ENCODE measurements at regions not wholly inside any gene's neighbourhood (a gene's known extent, or its start where the extent isn't known, plus 50 kb on each side); places are given as distances from the start of the nearest gene placed in this dataset.

DNA sequence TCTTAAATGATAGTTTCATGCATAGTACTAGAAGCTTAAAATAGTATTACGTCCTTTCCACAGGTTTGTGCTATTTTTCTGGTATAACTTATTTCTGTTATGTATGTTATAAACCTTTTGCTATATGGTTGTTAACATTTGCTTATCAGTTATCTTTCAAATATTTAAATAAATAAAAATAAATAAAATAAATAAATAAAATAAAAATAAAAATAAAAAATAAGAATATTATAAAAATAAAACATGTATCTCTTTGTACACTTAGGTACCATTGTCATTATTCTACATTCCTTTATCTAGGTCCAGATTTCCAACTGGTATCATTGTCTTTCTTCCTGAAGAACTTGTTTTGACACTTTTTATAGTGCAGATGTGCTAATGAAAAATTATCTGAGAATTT, 1310.4 kb upstream of the SLC10A2 start:
- Histone ChIP-seq H3K79me2 (ENCODE audit: insufficient read depth, low read length) (no peaks in the 10 kb centered on the region), H3K9me2 (ENCODE audit: low read depth, low read length) (no peaks in the 10 kb centered on the region), H3K4me2 (ENCODE audit: low read length) (no peak overlapping the region), H3K9ac (ENCODE audit: low read length) (no peak overlapping the region), H4K20me1 (ENCODE audit: insufficient read depth, low read length) (no peaks in the 10 kb centered on the region), H3F3A (ENCODE audit: insufficient read depth, low read length) (no peaks in the 10 kb centered on the region), H3K27ac (ENCODE audit: low read depth, low read length, poor library complexity, severe bottlenecking) (no peak overlapping the region), H3K36me3 (ENCODE audit: insufficient read depth, low read length) (no peaks in the 10 kb centered on the region), H3K27me3 (ENCODE audit: insufficient read depth, low read length) (no peaks in the 10 kb centered on the region), H3K4me3 (ENCODE audit: low read depth, low read length, poor library complexity, severe bottlenecking) (no peak overlapping the region), H3K9me3 (ENCODE audit: low read length) (no peaks in the 10 kb centered on the region; the same call in 1 of the 2 replicates), H3K4me1 (ENCODE audit: insufficient read depth, low read length, severe bottlenecking) (no peaks in the 10 kb centered on the region), H2AFZ (ENCODE audit: low read length) (no peak overlapping the region)
- TF ChIP-seq, protein P1, sequence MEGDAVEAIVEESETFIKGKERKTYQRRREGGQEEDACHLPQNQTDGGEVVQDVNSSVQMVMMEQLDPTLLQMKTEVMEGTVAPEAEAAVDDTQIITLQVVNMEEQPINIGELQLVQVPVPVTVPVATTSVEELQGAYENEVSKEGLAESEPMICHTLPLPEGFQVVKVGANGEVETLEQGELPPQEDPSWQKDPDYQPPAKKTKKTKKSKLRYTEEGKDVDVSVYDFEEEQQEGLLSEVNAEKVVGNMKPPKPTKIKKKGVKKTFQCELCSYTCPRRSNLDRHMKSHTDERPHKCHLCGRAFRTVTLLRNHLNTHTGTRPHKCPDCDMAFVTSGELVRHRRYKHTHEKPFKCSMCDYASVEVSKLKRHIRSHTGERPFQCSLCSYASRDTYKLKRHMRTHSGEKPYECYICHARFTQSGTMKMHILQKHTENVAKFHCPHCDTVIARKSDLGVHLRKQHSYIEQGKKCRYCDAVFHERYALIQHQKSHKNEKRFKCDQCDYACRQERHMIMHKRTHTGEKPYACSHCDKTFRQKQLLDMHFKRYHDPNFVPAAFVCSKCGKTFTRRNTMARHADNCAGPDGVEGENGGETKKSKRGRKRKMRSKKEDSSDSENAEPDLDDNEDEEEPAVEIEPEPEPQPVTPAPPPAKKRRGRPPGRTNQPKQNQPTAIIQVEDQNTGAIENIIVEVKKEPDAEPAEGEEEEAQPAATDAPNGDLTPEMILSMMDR (IDR thresholded peaks at IDR 0.05; ENCODE audit: low read length), result no peak
- TF ChIP-seq EZH2 (IDR thresholded peaks at IDR 0.05; ENCODE audit: borderline replicate concordance, low read length), result no peak

DNA sequence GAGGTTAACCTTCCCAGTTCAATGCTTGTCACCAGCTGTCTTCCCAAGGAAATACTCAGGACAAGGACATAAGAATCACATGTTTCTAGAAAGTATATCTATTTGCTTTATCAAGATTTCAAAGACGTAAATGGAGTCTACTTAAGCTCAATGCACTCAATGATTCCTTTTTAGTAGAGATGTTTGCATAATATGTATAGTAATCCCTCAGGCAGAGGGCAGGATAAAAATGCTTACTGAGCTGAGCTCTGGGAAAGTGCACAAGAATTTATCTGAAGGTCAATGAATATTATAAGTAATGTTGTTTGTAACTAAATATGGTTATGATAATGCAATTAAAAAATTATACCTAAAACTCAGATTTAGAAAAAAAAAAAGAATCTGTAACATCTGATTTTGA, 1309.4 kb upstream of the SLC10A2 start:
- Histone ChIP-seq H3K27me3 (ENCODE audit: insufficient read depth, low read length) (no peaks in the 10 kb centered on the region), H2AFZ (ENCODE audit: low read length) (no peak overlapping the region), H3K9me3 (ENCODE audit: low read length) (no peaks in the 10 kb centered on the region; the same call in 1 of the 2 replicates), H3K4me2 (ENCODE audit: low read length) (no peak overlapping the region), H3K4me3 (ENCODE audit: low read depth, low read length, poor library complexity, severe bottlenecking) (no peak overlapping the region), H3F3A (ENCODE audit: insufficient read depth, low read length) (no peaks in the 10 kb centered on the region), H3K79me2 (ENCODE audit: insufficient read depth, low read length) (no peaks in the 10 kb centered on the region), H3K9me2 (ENCODE audit: low read depth, low read length) (no peaks in the 10 kb centered on the region), H3K9ac (ENCODE audit: low read length) (no peak overlapping the region), H3K27ac (ENCODE audit: low read depth, low read length, poor library complexity, severe bottlenecking) (no peak overlapping the region), H3K36me3 (ENCODE audit: insufficient read depth, low read length) (no peaks in the 10 kb centered on the region), H3K4me1 (ENCODE audit: insufficient read depth, low read length, severe bottlenecking) (no peaks in the 10 kb centered on the region), H4K20me1 (ENCODE audit: insufficient read depth, low read length) (no peaks in the 10 kb centered on the region)
- no peak for TF ChIP-seq EZH2 (IDR thresholded peaks at IDR 0.05; ENCODE audit: borderline replicate concordance, low read length)
- TF ChIP-seq, protein P1 (IDR thresholded peaks at IDR 0.05; ENCODE audit: low read length), result no peak

DNA sequence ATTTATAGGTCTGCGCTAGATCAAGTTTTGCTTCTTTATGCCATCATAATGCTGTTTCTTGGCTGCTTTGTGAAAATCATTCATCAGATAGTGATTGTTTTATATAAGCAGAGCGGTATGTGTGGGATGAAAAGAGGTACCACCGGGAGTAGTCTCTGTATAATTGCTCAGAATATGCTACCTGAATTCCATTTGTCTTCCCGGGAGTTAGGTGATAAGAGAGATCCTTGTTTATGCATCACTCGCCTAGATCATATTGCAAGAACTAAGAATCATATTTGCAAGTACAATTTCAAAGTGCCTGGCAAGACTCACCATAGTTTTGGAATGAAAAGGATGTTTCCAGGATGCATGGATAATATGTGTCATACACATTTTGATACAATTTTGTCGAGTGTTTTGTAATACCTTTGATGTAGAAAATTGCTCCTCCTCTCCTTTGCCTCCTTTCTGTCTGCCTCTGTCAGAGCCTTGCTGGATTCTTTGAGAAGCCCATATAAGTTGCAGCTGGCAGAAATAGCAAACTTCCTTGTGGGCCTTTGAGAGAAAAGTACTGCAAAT, 1306.0 kb upstream of the SLC10A2 start:
- Histone ChIP-seq H3K27ac (ENCODE audit: low read depth, low read length, poor library complexity, severe bottlenecking) (no peak overlapping the region), H3K79me2 (ENCODE audit: insufficient read depth, low read length) (no peaks in the 10 kb centered on the region), H3K4me2 (ENCODE audit: low read length) (no peak overlapping the region), H3K4me3 (ENCODE audit: low read depth, low read length, poor library complexity, severe bottlenecking) (no peak overlapping the region), H4K20me1 (ENCODE audit: insufficient read depth, low read length) (no peaks in the 10 kb centered on the region), H3K27me3 (ENCODE audit: insufficient read depth, low read length) (no peaks in the 10 kb centered on the region), H2AFZ (ENCODE audit: low read length) (no peak overlapping the region), H3K9me3 (ENCODE audit: low read length) (no peaks in the 10 kb centered on the region; the same call in 1 of the 2 replicates), H3K4me1 (ENCODE audit: insufficient read depth, low read length, severe bottlenecking) (no peaks in the 10 kb centered on the region), H3F3A (ENCODE audit: insufficient read depth, low read length) (no peaks in the 10 kb centered on the region), H3K9me2 (ENCODE audit: low read depth, low read length) (no peaks in the 10 kb centered on the region), H3K36me3 (ENCODE audit: insufficient read depth, low read length) (no peaks in the 10 kb centered on the region), H3K9ac (ENCODE audit: low read length) (no peak overlapping the region)
- TF ChIP-seq, protein P1 (IDR thresholded peaks at IDR 0.05; ENCODE audit: low read length), result no peak
- no peak for TF ChIP-seq EZH2 (IDR thresholded peaks at IDR 0.05; ENCODE audit: borderline replicate concordance, low read length)
